H1 (cell line): ENCODE measurements at regions not wholly inside any gene's neighbourhood (a gene's known extent, or its start where the extent isn't known, plus 50 kb on each side); places are given as distances from the start of the nearest gene placed in this dataset.

Experiments used
- CTCF ChIA-PET: fragments of 300-600 bp; sonication (Branson Sonifier 250); formaldehyde crosslinking; loops from one replicate; lab custom pipeline; 2021; ENCODE audit not compliant: partially characterized antibody; lab: Charles Lee
- POLR2A ChIA-PET: fragments of 300-600 bp; sonication (Branson Sonifier 250); formaldehyde crosslinking; loops from one replicate; lab custom pipeline; 2021; ENCODE audit warnings: inconsistent platforms; ENCODE audit not compliant: partially characterized antibody; lab: Charles Lee
- DNase-seq, 2 experiments: peaks; one replicate each; pipeline versions ENCODE4 v3.0.0 to v3.0.0-alpha.2; 2010 to 2022; ENCODE audit warnings: low spot score in 2 of 2, low read depth in 1 of 2, mixed read lengths in 1 of 2
- FAIRE-seq: peaks from 2 replicates; lab custom pipeline; 2011; peaks lifted over from hg19 to GRCh38; lab: Jason Lieb, UNC
- H2AFZ ChIP-seq: 2 replicates; pipeline ENCODE4 v1.8.1; 2012; ENCODE audit warnings: low read length, inconsistent platforms
- H2AK5ac ChIP-seq: 2 replicates; pipeline ENCODE4 v1.6.1; 2013; ENCODE audit warnings: low read depth, low read length
- H2BK120ac ChIP-seq: replicated peaks from 2 replicates; pipeline ENCODE3; 2013; ENCODE audit warnings: low read depth, low read length, inconsistent platforms
- H2BK12ac ChIP-seq: 2 replicates; pipeline ENCODE4 v1.6.1; 2013; ENCODE audit warnings: low read depth, low read length
- H2BK15ac ChIP-seq: 2 replicates; pipeline ENCODE4 v1.6.1; 2013; ENCODE audit warnings: low read length
- H2BK20ac ChIP-seq: 2 replicates; pipeline ENCODE4 v1.6.1; 2013; ENCODE audit warnings: low read length
- H2BK5ac ChIP-seq: 2 replicates; pipeline ENCODE4 v1.6.1; 2013; ENCODE audit warnings: low read depth, low read length
- H3K14ac ChIP-seq: 2 replicates; pipeline ENCODE4 v1.6.1; 2013; ENCODE audit warnings: inconsistent platforms; ENCODE audit not compliant: insufficient read length
- H3K18ac ChIP-seq: 2 replicates; pipeline ENCODE4 v1.6.1; 2013; ENCODE audit warnings: low read length; ENCODE audit errors: extremely low read depth
- H3K23ac ChIP-seq: 2 replicates; pipeline ENCODE4 v1.6.1; 2013; ENCODE audit warnings: inconsistent platforms; ENCODE audit not compliant: insufficient read length
- H3K23me2 ChIP-seq: 2 replicates; pipeline ENCODE4 v1.6.1; 2013; ENCODE audit warnings: low read depth, low read length
- H3K27ac ChIP-seq: 2 replicates; pipeline ENCODE4 v1.6.1; 2011; ENCODE audit warnings: low read depth, low read length, inconsistent platforms
- H3K27me3 ChIP-seq, 4 experiments: replicated peaks in 1 of 4; 1 replicate in 1 of 4; 2 replicates in 3 of 4; pipeline versions ENCODE4 v1.6.1 to v1.8.1; 2011 to 2013; ENCODE audit warnings: low read length in 3 of 4, mild to moderate bottlenecking in 3 of 4, inconsistent platforms in 2 of 4, mixed read lengths in 2 of 4, moderate library complexity in 1 of 4; ENCODE audit not compliant: control insufficient read depth in 3 of 4, insufficient read depth in 3 of 4; ENCODE audit errors: extremely low read depth in 1 of 4
- H3K36me3 ChIP-seq, 4 experiments: 2 replicates each; pipeline versions ENCODE4 v1.6.1 to v1.8.1; 2011 to 2013; ENCODE audit warnings: mild to moderate bottlenecking in 4 of 4, low read length in 3 of 4, moderate library complexity in 2 of 4, control low read depth in 1 of 4, inconsistent platforms in 1 of 4; ENCODE audit not compliant: insufficient read depth in 4 of 4, control insufficient read depth in 2 of 4
- H3K4ac ChIP-seq: replicated peaks from 2 replicates; pipeline ENCODE3; 2013; ENCODE audit warnings: low read length, low read depth, mixed read lengths, inconsistent platforms; ENCODE audit not compliant: insufficient read length
- H3K4me1 ChIP-seq, 4 experiments: replicated peaks in 1 of 4; 1 replicate in 1 of 4; 2 replicates in 3 of 4; pipeline versions ENCODE4 v1.6.1 to v1.8.1; 2011 to 2013; ENCODE audit warnings: low read length in 3 of 4, inconsistent platforms in 2 of 4, mixed read lengths in 1 of 4; ENCODE audit not compliant: insufficient read depth in 4 of 4, control insufficient read depth in 3 of 4
- H3K4me2 ChIP-seq, 2 experiments: 2 replicates each; pipeline versions ENCODE4 v1.6.1 to v1.8.1; 2011 to 2013; ENCODE audit warnings: low read depth in 2 of 2, low read length in 2 of 2, control low read depth in 1 of 2, inconsistent platforms in 1 of 2, mild to moderate bottlenecking in 1 of 2; ENCODE audit not compliant: insufficient read depth in 1 of 2
- H3K4me3 ChIP-seq, 4 experiments: fragments of 200-600, 300-600 bp in 1 of 4; sonication (generic), shearing (Covaris generic), sonication (Bioruptor Twin) in 1 of 4; 2 replicates each; pipeline versions ENCODE4 v1.5.1 to v1.8.1; 2011 to 2016; ENCODE audit warnings: low read length in 4 of 4, low read depth in 3 of 4, control low read depth in 2 of 4, inconsistent platforms in 2 of 4, mild to moderate bottlenecking in 2 of 4, mixed read lengths in 1 of 4, moderate library complexity in 1 of 4; ENCODE audit not compliant: insufficient read depth in 2 of 4; ENCODE audit errors: extremely low read depth in 1 of 4
- H3K56ac ChIP-seq: replicated peaks from 2 replicates; pipeline ENCODE3; 2013; ENCODE audit warnings: low read depth, mild to moderate bottlenecking, mixed read lengths, low read length, inconsistent platforms; ENCODE audit not compliant: insufficient read length
- H3K79me1 ChIP-seq: 2 replicates; pipeline ENCODE4 v1.6.1; 2013; ENCODE audit warnings: low read depth, low read length, control low read depth
- H3K79me2 ChIP-seq, 2 experiments: 2 replicates each; pipeline versions ENCODE4 v1.6.1 to v1.8.1; 2012 to 2013; ENCODE audit warnings: low read length in 2 of 2, mild to moderate bottlenecking in 2 of 2, inconsistent platforms in 1 of 2; ENCODE audit not compliant: insufficient read depth in 2 of 2, control insufficient read depth in 1 of 2
- H3K9ac ChIP-seq, 4 experiments: replicated peaks in 1 of 4; 1 replicate in 1 of 4; 2 replicates in 3 of 4; pipeline versions ENCODE4 v1.6.1 to v1.8.1; 2011 to 2013; ENCODE audit warnings: low read depth in 3 of 4, low read length in 3 of 4, control low read depth in 2 of 4, mild to moderate bottlenecking in 2 of 4, moderate library complexity in 2 of 4, inconsistent platforms in 1 of 4; ENCODE audit errors: extremely low read depth in 1 of 4
- H3K9me3 ChIP-seq, 2 experiments: 2 replicates each; pipeline versions ENCODE4 v1.6.1 to v1.8.1; 2012 to 2013; ENCODE audit warnings: mild to moderate bottlenecking in 2 of 2, moderate library complexity in 2 of 2, control low read depth in 1 of 2, inconsistent platforms in 1 of 2, low read depth in 1 of 2, low read length in 1 of 2, mixed read lengths in 1 of 2; ENCODE audit not compliant: insufficient read depth in 2 of 2
- H4K20me1 ChIP-seq, 2 experiments: replicated peaks in 1 of 2; 2 replicates each; pipeline versions ENCODE3 to v1.8.1; 2011 to 2013; ENCODE audit warnings: inconsistent platforms in 2 of 2, low read length in 2 of 2, mild to moderate bottlenecking in 1 of 2; ENCODE audit not compliant: insufficient read depth in 2 of 2, control insufficient read depth in 1 of 2
- H4K5ac ChIP-seq: 2 replicates; pipeline ENCODE4 v1.6.1; 2013; ENCODE audit warnings: low read length, low read depth, mixed read lengths, inconsistent platforms; ENCODE audit not compliant: insufficient read length
- H4K8ac ChIP-seq: 2 replicates; pipeline ENCODE4 v1.8.0; 2013; ENCODE audit warnings: mild to moderate bottlenecking, moderate library complexity, low read length, inconsistent platforms; ENCODE audit not compliant: insufficient read depth; ENCODE audit errors: extremely low read depth
- H4K91ac ChIP-seq: replicated peaks from 2 replicates; pipeline ENCODE3; 2013; ENCODE audit warnings: low read length, mixed read lengths, inconsistent platforms; ENCODE audit not compliant: insufficient read length
- ATF3 ChIP-seq: IDR thresholded peaks from 2 replicates; pipeline ENCODE4 v1.6.1; 2011; ENCODE audit warnings: low read depth, mild to moderate bottlenecking, low read length; ENCODE audit not compliant: insufficient read depth
- E2F6 ChIP-seq: IDR thresholded peaks from 2 replicates; pipeline ENCODE4 v1.6.1; 2012; ENCODE audit warnings: inconsistent platforms
- WGBS, 2 experiments: shearing (Covaris generic) in 1 of 2; methylation state at CpG; one replicate each; pipeline versions ENCODE4 v1.1.6 to v1.1.7; 2013 to 2015; ENCODE audit warnings: low lambda C conversion rate in 2 of 2, mixed read lengths in 2 of 2, inconsistent platforms in 1 of 2, low coverage in 1 of 2, missing lambda C conversion rate in 1 of 2; ENCODE audit not compliant: insufficient replicate concordance in 2 of 2, insufficient coverage in 1 of 2, insufficient read length in 1 of 2; ENCODE audit errors: extremely low coverage in 1 of 2, missing lambda C conversion rate in 1 of 2; 5-methylcytosine and 5-hydroxymethylcytosine counted together

GRCh38 chrX:117636826-117637225 is 479.8 kb downstream of the KLHL13 start:
- Histone ChIP-seq H4K8ac (no peak overlapping the region), H2BK120ac (no peak overlapping the region), H3K14ac (no peak overlapping the region), H2BK12ac (no peak overlapping the region), H3K4me2 (no peak overlapping the region), H2AFZ (no peak overlapping the region), H2BK15ac (no peak overlapping the region), H2BK5ac (no peak overlapping the region), H3K4me3 (no peak overlapping the region), H3K9me3 (no peaks in the 10 kb centered on the region), H3K9ac (no peak overlapping the region), H4K91ac (no peak overlapping the region), H3K36me3 (no peaks in the 10 kb centered on the region), H3K23ac (no peak overlapping the region), H3K27me3 (no peaks in the 10 kb centered on the region), H2BK20ac (no peak overlapping the region), H3K79me2 (no peaks in the 10 kb centered on the region), H3K56ac (no peak overlapping the region), H3K27ac (no peak overlapping the region), H4K20me1 (no peaks in the 10 kb centered on the region), H3K4ac (no peak overlapping the region), H3K4me1 (no peaks in the 10 kb centered on the region), H2AK5ac (no peak overlapping the region), H3K18ac (no peak overlapping the region), H3K79me1 (no peaks in the 10 kb centered on the region), H3K23me2 (no peaks in the 10 kb centered on the region), H4K5ac (no peak overlapping the region)
- TF ChIP-seq ATF3 (no peak), E2F6 (no peak)
- CTCF ChIA-PET, result no interaction called here
- no peak for FAIRE-seq
- no peak for DNase-seq
- 100% methylated on average over 1 of the region's 1 CpG; no CpG with 5 or more reads in 1 of the 2 experiments for WGBS, 2 experiments
- POLR2A ChIA-PET, result no interaction called here
